ENCODE measurements at regions not wholly inside any gene's neighbourhood (a gene's known extent, or its start where the extent isn't known, plus 50 kb on each side); places are given as distances from the start of the nearest gene placed in this dataset.

GRCh38 chr14:55500219-55500701, 59.8 kb upstream of the TBPL2 start:
- DNase-seq (ENCODE audit: low spot score), result peak; percentile 67

DNA sequence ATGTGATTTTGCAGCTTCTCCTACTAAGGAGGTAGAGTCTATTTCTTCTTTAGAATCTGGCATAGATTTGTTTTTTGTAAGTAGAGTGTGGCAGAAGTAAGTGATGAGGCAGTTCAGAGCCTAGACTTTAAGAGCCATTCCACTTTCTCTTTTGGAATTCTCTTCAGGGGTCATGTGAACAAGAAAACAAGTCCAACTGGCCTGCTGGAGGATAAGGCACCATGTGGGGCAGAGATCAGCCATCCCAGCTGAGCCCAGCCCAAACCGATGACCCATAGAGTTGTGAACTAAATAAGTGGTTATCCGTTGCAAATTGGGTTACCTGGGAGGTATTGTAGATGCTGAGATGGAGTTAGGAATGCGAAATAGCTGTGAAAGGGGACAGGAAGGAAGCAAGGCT, 60.3 kb upstream of the TBPL2 start:
- DNase-seq (ENCODE audit: low spot score), result peak; percentile 19

- peak; percentile 16 for DNase-seq (ENCODE audit: low spot score)
These were observed 62.4 kb upstream of the TBPL2 start for GRCh38 chr14:55502746-55503284.

DNA sequence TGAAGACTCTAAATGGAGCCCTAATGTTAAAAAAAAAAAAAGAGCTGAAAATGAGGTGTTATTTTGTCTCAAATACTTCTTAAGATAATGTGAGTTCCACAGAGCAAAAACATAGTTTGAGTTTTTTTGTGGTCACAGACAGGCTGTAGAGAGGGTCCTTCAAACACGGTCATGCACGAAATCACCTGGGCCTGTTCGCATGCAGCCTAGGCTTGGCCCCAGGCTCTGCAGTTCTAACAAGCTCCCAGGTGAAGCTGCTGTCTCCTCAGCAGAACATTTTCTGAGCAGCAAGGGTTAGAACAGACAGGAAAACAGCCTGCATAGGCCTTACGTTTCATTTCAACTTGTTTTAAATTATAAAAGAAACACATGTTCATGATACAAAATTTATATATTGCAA, 65.4 kb upstream of the TBPL2 start:
- no peak for DNase-seq (ENCODE audit: low spot score)

GRCh38 chr14:55508676-55509075, 68.3 kb upstream of the TBPL2 start:
- no peak for DNase-seq (ENCODE audit: low spot score)

DNA sequence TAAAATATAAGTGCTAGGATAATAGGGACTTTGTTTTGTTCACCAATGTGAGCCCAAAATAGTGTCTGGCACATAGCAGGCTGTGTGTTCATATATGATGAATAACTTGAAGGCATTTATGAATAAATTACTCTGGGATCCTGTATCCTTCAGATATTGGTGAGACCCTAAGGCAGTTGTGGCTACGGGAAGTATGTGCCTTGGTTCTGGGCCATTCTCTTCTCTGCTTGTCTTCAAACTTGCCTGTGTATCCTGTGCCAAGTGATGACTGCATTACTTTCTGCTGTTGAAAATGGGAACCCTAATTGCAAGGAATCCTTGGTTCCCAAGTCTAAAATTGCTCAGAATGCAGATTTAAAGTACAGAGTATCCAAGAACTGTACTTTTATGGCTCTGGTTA, 67.6 kb upstream of the KTN1 start:
- no peak for DNase-seq (ENCODE audit: low spot score)

GRCh38 chr14:55513491-55513890, 66.5 kb upstream of the KTN1 start:
- no peak for DNase-seq (ENCODE audit: low spot score)

DNA sequence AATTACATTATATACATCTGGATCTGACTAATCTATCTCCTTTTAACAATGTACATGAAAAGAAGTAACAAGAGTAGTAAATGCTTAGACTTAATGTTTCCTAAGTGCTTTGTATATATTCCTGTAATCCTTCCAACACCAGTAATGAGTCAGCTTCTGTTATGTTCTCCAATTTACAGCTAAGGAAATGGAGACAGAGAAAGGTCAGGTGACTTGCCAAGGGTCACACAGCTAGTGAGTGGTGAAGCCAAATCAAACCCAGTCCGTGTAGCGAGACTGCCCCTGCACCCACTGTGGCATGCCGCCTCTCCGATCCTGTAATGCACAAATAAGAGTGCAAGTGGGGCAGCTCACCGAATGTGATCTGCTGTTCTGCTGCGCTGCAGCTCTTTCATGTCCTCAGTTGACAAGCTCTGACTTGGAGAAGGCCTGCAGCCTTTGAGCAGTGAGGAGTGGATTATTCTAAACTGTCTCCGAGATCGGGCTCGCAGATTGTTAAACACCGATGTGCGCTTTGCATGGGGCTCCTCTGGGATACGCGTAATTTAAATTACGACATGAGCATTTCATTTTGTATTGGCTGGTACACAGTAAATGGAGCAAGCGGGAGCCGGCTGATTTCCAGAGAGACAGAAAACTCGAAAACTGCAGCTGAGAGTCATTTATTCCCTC, 65.1 kb upstream of the KTN1 start:
- no peak for DNase-seq (ENCODE audit: low spot score)

- no peak for DNase-seq (ENCODE audit: low spot score)
These were observed 63.2 kb upstream of the KTN1 start for GRCh38 chr14:55516776-55517175.

DNA sequence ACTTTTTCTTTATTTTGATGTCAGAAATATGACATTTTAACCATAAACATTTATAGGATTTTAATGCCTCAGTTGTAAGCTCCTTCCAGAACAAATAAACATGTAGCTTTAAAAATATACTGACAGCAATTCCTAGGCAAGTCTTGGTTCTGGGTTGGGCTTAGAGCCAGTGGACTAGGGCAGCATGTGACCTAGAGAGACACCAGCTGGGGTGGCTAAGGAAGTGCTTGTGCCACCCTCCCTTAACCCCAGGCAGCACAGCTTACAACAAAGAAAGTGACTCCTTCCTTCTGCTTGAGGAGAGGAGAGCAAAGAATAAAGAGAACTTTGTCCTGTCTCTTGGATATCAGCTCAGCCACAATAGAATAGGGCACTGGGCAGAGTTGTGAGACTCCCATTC, 61.6 kb upstream of the KTN1 start:
- no peak for DNase-seq (ENCODE audit: low spot score)

DNA sequence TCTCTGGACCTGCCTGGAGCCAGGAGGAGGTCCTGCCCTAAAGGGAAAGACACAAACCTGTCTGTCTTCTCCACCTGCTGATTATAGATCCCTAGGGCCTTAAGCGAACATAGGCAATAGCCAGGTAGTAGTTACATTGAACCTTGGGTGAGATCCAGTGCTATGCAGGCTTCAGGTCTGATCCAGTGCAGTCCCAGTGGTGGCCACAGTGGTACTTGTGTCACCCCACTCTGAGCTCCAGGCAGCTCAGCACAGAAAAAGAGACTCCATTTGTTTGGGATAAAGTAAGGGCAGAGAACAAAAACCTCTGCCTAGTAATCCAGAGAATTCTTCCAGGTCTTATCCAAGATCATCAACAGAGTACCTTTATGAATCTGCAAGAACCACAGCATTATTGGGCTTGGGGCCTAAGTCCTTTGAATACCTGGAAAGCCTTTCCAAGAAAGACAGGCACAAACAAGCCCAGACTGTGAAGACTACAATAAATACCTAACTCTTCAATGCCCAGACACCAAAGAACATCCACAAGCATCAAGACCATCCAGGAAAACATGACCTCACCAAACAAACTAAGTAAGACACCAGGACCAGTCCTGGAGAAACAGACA, 60.4 kb upstream of the KTN1 start:
- DNase-seq (ENCODE audit: low spot score), result no peak

DNA sequence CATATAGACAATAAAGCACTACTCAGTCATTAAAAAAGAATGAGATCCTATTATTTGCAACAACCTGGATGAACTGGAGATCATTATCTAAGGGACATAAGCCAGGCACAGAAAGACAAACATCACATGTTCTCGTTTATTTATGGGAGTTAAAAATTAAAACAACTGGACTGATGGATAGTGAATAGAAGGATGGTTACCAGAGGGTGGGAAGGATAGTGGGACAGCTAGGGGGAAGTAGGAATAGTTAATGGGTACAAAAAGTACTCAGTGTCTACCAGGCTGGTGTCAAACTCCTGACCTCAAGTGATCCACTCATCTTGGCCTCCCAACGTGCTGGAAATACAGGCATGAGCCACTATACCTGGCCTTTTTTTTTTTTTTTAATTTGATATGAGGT, 56.7 kb upstream of the KTN1 start:
- no peak for DNase-seq (ENCODE audit: low spot score)

Measured in LoVo (cell line).